ENCODE measurements at regions not wholly inside any gene's neighbourhood (a gene's known extent, or its start where the extent isn't known, plus 50 kb on each side); places are given as distances from the start of the nearest gene placed in this dataset.

DNA sequence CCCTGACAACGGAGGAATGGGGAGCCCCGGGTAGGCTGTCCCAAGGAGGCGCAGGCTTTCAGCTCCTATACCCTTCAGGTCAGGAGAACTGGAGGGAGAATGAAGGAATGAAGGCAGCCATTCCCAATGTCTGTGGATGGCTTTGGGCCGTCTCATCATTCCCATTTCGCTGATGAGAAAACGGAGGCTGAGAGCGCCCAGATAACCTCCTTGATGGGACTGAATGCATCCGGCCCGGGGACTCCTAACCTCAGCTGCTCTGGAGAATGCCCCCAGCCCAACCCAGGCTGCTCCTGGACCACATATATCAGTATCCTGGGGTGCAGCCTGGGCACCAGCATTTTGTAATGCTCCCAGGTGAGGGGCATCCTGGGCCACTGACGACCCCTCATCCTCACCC, 52.6 kb upstream of the RNU6ATAC start:
- H3K4me1 ChIP-seq, result no peaks in the 10 kb centered on the region
- peaks cover 3% of the 10 kb centered on the region for H3K27me3 ChIP-seq
- TF ChIP-seq, protein P1, sequence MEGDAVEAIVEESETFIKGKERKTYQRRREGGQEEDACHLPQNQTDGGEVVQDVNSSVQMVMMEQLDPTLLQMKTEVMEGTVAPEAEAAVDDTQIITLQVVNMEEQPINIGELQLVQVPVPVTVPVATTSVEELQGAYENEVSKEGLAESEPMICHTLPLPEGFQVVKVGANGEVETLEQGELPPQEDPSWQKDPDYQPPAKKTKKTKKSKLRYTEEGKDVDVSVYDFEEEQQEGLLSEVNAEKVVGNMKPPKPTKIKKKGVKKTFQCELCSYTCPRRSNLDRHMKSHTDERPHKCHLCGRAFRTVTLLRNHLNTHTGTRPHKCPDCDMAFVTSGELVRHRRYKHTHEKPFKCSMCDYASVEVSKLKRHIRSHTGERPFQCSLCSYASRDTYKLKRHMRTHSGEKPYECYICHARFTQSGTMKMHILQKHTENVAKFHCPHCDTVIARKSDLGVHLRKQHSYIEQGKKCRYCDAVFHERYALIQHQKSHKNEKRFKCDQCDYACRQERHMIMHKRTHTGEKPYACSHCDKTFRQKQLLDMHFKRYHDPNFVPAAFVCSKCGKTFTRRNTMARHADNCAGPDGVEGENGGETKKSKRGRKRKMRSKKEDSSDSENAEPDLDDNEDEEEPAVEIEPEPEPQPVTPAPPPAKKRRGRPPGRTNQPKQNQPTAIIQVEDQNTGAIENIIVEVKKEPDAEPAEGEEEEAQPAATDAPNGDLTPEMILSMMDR (IDR thresholded peaks at IDR 0.05), result no peak
- no peaks in the 10 kb centered on the region for H3K9me3 ChIP-seq
- no peaks in the 10 kb centered on the region for H3K36me3 ChIP-seq
- peak overlapping the region in 1 of 2 donors; percentile 35 for H3K9ac ChIP-seq (ENCODE audit: low read depth in 2 of 2, low read length in 2 of 2)
- no peak overlapping the region for H3K4me3 ChIP-seq
- H3K27ac ChIP-seq, result peak overlapping the region; percentile 73
- no peak for DNase-seq
- intact Hi-C loops (cut with DNase I), result no loop called here

DNA sequence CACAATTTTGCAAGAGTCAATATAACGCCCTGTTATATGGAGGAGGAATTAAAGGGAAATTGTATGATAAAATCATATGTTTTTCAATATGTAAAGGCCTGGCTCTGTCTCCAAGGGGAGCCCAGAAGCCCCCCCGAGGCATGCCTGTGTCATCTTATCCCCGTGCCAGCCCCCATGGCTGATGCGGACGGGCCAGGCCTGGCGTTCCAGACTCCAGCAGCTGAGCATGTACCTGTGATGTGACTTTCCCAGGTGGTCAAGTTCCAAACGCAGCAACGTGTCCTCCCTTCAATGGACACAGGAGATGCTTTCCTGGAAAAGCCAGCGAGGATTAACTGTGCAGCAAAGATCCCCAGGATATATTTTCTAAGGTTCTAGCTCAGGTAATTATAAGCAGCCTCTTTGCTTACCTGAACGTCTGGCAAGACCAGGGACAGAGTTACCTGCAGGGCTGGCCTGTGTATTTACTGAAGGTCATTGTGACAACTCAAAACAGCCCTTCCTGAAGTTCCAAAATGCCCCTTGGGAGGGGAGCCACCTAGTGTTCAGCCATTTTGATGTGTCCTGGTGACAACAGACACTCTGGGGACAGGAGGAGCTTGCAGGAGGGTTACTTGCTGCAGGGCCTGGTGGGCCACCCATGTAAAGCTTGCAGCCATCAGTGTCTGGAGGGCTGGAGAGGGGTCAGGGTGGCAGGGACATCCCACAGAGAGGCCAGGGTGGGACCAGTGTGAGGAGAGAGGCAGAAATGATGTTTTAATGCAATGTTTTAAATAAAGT, 53.3 kb upstream of the RNU6ATAC start:
- TF ChIP-seq, protein P1 (IDR thresholded peaks at IDR 0.05), result no peak
- intact Hi-C loops (cut with DNase I), result no loop called here
- Histone ChIP-seq H3K4me3 (no peak overlapping the region), H3K4me1 (no peaks in the 10 kb centered on the region), H3K9ac (ENCODE audit: low read depth in 2 of 2, low read length in 2 of 2) (no peak overlapping the region), H3K36me3 (no peaks in the 10 kb centered on the region), H3K27me3 (peaks cover 6% of the 10 kb centered on the region), H3K9me3 (no peaks in the 10 kb centered on the region), H3K27ac (no peak overlapping the region)
- DNase-seq, result no peak

DNA sequence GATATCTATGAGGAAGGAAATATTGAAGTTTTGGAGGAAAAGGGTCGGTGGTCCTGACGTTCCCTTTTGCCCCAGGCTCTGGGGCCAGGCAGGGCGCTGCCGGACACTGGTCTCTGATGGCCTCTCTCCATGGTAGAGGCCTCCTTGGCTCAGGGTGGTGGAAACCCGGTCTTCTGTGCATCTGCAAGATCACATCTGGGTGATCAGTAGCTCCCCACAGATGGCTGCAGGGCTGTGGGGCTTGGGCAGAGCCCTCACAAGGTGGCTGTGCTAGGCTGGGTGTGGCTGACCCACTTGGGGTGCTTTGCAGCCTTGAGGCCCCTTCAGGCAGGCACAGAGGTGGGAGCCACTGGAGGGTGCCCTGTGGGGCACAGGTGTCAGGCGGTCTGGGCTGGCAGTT, 53.9 kb upstream of the RNU6ATAC start:
- H3K27ac ChIP-seq, result no peak overlapping the region
- peaks cover 11% of the 10 kb centered on the region for H3K27me3 ChIP-seq
- no peak overlapping the region for H3K9ac ChIP-seq (ENCODE audit: low read depth in 2 of 2, low read length in 2 of 2)
- intact Hi-C loops (cut with DNase I), result no loop called here
- no peaks in the 10 kb centered on the region for H3K36me3 ChIP-seq
- DNase-seq, result no peak
- TF ChIP-seq, protein P1 (IDR thresholded peaks at IDR 0.05), result no peak
- H3K9me3 ChIP-seq, result no peaks in the 10 kb centered on the region
- H3K4me1 ChIP-seq, result no peaks in the 10 kb centered on the region
- no peak overlapping the region for H3K4me3 ChIP-seq

DNA sequence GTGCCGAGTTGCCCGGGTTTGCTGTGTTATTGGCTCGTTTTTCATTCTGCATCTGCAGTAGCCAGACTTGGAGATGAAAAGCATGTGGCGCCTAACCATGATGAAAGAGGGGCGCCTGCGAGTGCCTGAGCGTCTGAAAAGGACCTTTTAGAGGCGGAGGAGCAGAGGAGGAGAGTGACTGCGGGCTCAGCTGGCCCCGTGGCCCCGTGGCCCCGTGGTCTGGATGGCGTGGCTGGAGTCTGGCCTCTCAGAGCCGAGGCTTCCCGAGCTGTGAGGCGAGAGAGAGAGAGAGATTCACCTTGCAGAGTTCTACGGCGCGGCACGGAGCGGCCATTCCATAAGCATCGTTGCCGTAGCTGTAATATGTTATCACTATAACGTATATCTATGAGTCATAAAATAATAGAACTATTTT, 55.3 kb upstream of the RNU6ATAC start:
- H3K9ac ChIP-seq (ENCODE audit: low read depth in 2 of 2, low read length in 2 of 2), result no peak overlapping the region
- DNase-seq, result no peak
- TF ChIP-seq, protein P1 (IDR thresholded peaks at IDR 0.05), result no peak
- H3K27ac ChIP-seq, result no peak overlapping the region
- H3K4me1 ChIP-seq, result no peaks in the 10 kb centered on the region
- intact Hi-C loops (cut with DNase I), result no loop called here
- peaks cover 16% of the 10 kb centered on the region for H3K27me3 ChIP-seq
- H3K9me3 ChIP-seq, result no peaks in the 10 kb centered on the region
- H3K36me3 ChIP-seq, result no peaks in the 10 kb centered on the region
- no peak overlapping the region for H3K4me3 ChIP-seq

DNA sequence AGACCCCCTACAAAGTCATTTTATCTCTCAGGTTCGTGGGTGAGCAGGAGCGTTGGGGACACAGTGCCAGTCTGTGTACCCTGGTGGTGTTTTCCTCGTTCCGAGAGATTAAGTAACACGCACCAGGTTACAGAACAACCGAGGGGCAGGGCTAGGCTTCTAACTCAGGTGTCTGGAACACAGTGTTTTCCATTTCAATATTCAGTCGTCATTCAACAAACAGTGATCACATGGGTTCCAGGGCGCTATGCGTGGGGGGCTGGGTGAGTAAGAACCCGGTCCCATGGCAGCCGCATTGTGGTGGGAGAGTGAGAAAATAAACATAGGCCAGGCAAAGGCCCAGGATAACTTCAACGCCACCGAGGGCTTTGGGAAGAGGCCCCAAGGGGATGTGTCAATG, 55.9 kb upstream of the RNU6ATAC start:
- intact Hi-C loops (cut with DNase I), result no loop called here
- no peaks in the 10 kb centered on the region for H3K4me1 ChIP-seq

More for the DNA sequence above, 55.9 kb upstream of the RNU6ATAC start:
- Histone ChIP-seq H3K9me3 (no peaks in the 10 kb centered on the region), H3K27ac (no peak overlapping the region), H3K9ac (ENCODE audit: low read depth in 2 of 2, low read length in 2 of 2) (no peak overlapping the region), H3K4me3 (no peak overlapping the region), H3K36me3 (no peaks in the 10 kb centered on the region), H3K27me3 (peaks cover 16% of the 10 kb centered on the region)
- TF ChIP-seq, protein P1 (IDR thresholded peaks at IDR 0.05), result no peak
- no peak for DNase-seq

Measured in colonic mucosa (tissue), 4 donors.